ENCODE measurements at regions not wholly inside any gene's neighbourhood (a gene's known extent, or its start where the extent isn't known, plus 50 kb on each side); places are given as distances from the start of the nearest gene placed in this dataset.
"Not testable (repeated sequence)": the region's sequence is repeated elsewhere in the genome, so short reads cannot be mapped to it uniquely, and the experiment has no call there.

GRCh38 chr12:97701901-97702300 lies 239.3 kb downstream of the RMST start:
- TF ChIP-seq, protein P1, sequence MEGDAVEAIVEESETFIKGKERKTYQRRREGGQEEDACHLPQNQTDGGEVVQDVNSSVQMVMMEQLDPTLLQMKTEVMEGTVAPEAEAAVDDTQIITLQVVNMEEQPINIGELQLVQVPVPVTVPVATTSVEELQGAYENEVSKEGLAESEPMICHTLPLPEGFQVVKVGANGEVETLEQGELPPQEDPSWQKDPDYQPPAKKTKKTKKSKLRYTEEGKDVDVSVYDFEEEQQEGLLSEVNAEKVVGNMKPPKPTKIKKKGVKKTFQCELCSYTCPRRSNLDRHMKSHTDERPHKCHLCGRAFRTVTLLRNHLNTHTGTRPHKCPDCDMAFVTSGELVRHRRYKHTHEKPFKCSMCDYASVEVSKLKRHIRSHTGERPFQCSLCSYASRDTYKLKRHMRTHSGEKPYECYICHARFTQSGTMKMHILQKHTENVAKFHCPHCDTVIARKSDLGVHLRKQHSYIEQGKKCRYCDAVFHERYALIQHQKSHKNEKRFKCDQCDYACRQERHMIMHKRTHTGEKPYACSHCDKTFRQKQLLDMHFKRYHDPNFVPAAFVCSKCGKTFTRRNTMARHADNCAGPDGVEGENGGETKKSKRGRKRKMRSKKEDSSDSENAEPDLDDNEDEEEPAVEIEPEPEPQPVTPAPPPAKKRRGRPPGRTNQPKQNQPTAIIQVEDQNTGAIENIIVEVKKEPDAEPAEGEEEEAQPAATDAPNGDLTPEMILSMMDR (IDR thresholded peaks at IDR 0.05; ENCODE audit: insufficient read depth, low read depth, low read length) = no peak
- H3K4me3 ChIP-seq (ENCODE audit: low read depth, low read length) = no peak overlapping the region
- no peak for DNase-seq (ENCODE audit: low read depth)

DNA sequence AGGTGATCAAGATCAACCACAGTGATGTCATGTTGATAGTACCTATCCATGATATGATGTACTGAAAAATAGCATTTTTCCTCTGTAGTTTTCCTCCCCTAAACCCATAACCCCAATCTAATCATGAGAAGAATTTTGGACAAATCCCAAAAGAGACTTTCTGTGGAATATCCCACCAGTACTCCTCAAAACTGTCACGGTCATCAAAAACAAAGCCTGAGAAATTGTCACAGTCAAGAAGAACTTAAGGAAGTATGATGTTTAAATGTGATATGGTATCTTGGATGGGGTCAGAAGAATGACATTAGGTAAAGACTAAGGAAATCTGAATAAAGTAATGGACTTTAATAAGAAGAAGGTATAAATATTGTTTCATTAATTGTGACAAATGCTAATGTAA lies 248.8 kb downstream of the RMST start:
- no peak overlapping the region for H3K4me3 ChIP-seq (ENCODE audit: low read depth, low read length)
- DNase-seq (ENCODE audit: low read depth) = no peak
- TF ChIP-seq, protein P1 (IDR thresholded peaks at IDR 0.05; ENCODE audit: insufficient read depth, low read depth, low read length) = no peak

GRCh38 chr12:97713270-97713669 lies 250.7 kb downstream of the RMST start:
- TF ChIP-seq, protein P1 (IDR thresholded peaks at IDR 0.05; ENCODE audit: insufficient read depth, low read depth, low read length) = no peak
- no peak for DNase-seq (ENCODE audit: low read depth)

DNA sequence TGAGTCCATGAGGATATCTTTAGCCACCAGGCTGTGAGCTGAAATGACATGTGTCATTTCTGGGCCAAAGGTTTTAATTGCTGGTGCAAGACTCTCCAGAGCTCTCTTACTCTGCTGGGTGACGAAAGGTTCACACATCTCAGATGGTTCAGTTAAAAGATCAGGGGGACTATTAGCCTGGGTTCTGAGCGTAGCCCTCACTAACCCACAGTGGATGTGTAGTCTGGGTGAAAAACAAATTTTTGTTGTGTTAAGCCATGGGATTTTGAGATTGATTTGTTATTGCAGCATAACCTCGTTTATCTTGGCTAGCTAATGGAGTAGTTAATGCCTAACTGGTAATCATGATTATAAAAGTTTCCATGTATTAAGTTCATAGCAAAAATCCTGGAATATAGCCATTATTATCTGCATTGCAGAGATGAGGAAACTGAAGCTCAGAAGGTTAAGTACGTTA lies 251.5 kb downstream of the RMST start:
- DNase-seq (ENCODE audit: low read depth) = no peak
- TF ChIP-seq, protein P1 (IDR thresholded peaks at IDR 0.05; ENCODE audit: insufficient read depth, low read depth, low read length) = no peak
- no peak overlapping the region for H3K4me3 ChIP-seq (ENCODE audit: low read depth, low read length)

More at GRCh38 chr12:97713270-97713669, 250.7 kb downstream of the RMST start:
- H3K4me3 ChIP-seq (ENCODE audit: low read depth, low read length) = no peak overlapping the region

DNA sequence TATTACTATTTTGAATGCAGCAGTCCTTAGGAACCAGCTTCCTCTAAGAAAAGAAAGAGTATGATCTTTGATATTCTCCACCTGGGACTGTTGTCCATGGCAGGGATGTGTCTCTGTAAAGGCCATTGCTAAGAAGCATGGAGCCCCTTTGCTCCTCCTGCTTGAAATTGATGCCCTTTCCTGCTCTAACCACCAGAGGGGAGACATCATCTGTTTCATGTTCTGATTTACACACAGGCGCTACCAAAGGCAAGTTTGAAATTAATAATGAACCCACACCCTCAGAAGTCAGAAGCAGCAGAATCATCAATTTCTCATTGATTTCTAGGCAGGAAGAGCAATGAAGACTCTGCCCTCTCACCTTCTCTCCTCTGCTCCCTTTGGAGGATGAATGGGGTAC lies 253.8 kb downstream of the RMST start:
- no peak for DNase-seq (ENCODE audit: low read depth)
- H3K4me3 ChIP-seq (ENCODE audit: low read depth, low read length) = no peak overlapping the region
- TF ChIP-seq, protein P1 (IDR thresholded peaks at IDR 0.05; ENCODE audit: insufficient read depth, low read depth, low read length) = peak; percentile 17

- not testable (repeated sequence) for DNase-seq (ENCODE audit: low read depth)
These were observed 261.2 kb downstream of the RMST start for GRCh38 chr12:97723801-97724200.

GRCh38 chr12:97745406-97746101 lies 282.9 kb downstream of the RMST start:
- TF ChIP-seq, protein P1 (IDR thresholded peaks at IDR 0.05; ENCODE audit: insufficient read depth, low read depth, low read length) = no peak
- DNase-seq (ENCODE audit: low read depth) = no peak
- no peak overlapping the region for H3K4me3 ChIP-seq (ENCODE audit: low read depth, low read length)

More at GRCh38 chr12:97723801-97724200, 261.2 kb downstream of the RMST start:
- H3K4me3 ChIP-seq (ENCODE audit: low read depth, low read length) = not testable (repeated sequence)

Measured in fibroblast of villous mesenchyme (primary cell).